Activated CD8-positive, alpha-beta memory T cell treated with anti-CD3 and anti-CD28 coated beads for 1 hour (primary cell): ENCODE measurements at regions not wholly inside any gene's neighbourhood (a gene's known extent, or its start where the extent isn't known, plus 50 kb on each side); places are given as distances from the start of the nearest gene placed in this dataset.
"Not testable (repeated sequence)": the region's sequence is repeated elsewhere in the genome, so short reads cannot be mapped to it uniquely, and the experiment has no call there.

Source experiments
- DNase-seq, 2 donors: peaks; one replicate each; pipeline ENCODE4 v3.0.0-alpha.2; 2020; ENCODE audit warnings: low read depth in 1 of 2; ENCODE audit errors: extremely low read depth in 1 of 2

DNA sequence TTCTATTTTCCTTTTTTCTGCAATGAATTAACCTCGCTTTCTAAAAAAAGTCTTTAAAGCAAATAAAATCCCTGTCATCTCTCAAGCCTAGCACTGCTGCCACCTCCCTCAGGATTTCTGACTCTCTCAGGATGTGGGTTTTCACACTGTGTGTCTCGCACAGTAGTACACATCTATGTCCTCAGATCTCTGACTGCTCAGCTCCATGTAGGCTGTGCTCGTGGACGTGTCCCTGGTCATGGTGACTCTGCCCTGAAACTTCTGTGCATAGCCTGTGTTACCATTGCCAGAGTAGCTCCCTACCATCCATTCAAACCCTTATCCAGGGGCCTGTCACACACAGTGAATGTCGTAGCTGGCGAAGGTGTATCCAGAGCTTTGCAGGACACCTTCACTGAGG is 619.3 kb downstream of the TMEM121 start:
- not testable (repeated sequence) for DNase-seq

DNA sequence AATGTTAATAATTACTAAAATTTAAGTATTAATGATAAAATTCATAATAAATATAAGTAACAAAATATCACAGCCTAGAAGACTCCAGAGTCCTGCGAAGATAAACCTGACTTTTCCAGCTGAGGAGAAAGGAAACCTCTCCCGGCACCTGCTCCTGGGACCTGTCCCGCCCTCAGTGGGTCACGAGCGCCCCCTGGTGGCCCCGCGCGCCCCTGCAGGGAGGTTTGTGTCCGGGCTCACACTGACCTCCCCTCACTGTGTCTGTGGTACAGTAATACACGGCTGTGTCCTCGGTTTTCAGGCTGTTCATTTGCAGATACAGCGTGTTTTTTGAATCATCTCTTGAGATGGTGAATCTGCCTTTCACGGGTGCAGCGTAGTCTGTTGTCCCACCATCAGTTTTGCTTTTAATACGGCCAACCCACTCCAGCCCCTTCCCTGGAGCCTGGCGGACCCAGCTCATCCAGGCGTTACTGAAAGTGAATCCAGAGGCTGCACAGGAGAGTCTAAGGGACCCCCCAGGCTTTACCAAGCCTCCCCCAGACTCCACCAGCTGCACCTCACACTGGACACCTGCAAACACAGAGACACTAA is 627.1 kb downstream of the TMEM121 start:
- peak; percentile 44 to 73 for DNase-seq

DNA sequence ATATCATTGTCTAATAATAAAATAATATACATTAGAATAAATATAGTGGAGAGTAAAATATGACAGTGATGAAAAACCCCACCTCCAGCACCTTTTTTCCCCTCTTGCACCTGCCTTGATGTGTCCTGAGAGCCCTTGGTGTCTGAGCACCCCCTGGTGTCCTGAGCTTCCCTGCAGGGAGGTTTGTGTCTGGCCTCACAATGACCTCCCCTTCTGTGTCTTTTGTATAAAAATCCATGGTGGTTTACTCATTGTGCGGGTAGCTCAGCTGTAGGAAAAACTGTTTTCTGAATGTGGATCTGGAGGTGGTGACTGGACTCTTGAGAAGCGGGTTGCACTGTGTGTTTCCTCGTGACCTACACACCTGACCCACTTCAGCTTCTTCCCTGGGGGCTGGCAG is 636.9 kb downstream of the TMEM121 start:
- DNase-seq = no peak

DNA sequence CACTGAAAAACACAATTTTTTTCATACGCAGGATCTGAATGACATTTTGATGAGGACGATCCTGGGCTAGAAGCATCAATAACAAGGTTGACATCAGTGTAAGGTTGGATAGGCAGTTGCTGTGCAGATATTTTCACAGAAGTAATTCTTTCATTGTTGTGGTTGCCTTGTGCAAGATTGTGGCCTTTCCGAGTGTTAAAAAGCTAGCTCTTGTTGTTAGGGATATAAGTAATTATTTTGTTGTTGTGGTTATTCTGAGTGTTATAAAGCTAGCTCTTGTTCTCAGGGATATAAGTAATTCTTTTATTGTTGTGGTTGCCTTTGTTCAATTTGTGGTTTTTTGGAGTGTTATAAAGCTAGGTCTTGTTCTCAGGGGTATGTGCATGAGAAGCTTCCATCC is 637.4 kb downstream of the TMEM121 start:
- not testable (repeated sequence) for DNase-seq

DNA sequence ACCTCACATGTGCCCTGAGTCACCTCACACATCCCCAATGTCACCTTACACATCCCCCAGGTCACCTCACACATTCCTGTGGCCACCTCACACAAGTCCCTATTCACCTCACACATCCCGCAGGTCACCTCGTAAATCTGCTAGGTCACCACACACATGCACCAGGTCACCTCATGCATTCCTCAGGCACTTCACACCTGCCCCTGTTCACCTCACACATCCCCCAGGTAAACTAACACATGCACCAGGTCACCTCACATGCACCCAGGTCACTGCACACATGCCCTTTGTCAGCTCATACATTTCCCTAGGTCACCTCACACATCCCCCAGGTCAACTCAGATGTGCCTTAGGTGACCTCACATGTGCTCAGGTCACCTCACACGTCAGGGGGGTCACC is 639.8 kb downstream of the TMEM121 start:
- no peak for DNase-seq

DNA sequence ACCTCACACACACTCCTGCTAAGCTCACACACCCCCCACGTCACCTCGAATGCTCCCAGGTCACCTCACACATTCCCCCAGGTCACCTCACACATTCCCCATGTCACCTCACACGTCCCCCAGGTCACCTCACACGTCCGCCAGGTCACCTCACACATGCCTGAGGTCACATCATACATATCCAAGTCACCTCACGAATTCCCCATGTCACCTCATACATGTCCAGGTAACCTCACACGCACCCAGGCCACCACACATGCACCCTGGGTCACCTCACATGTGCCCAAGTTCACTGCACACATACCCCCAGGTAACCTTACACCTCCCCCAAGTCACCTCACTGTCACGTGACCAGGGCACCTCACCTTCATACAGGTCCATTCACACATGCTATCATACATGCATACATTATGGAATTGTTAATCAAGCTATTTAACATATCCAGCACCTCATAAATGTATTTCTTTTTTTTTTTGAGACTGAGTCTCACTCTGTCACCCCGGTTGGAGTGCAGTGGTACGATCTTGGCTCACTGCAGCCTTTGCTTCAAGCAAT is 640.3 kb downstream of the TMEM121 start:
- no peak for DNase-seq

DNA sequence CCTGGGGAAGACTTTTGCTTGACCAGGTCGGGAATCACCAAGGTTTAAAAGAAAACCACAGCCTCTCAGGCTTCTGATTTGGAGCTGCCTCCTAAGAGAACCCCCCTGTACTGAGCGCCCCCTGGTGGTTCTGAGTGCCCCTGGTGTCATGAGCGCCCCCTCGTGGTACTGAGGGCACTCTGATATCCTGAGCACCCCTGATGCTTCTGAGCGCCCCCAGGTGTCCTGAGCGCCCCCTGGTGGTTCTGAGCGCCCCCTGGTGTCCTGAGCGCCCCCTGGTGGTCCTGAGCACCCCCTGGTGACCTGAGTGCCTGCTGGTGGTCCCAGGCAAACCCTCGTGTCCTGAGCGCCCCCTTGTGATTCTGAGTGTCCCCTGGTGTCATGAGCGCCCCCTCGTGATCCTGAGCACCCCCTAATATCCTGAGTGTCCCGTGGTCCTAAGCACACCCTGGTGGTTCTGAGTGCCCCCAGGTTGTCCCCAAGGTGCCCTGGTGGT is 643.8 kb downstream of the TMEM121 start:
- peak in 1 of 2 donors; percentile 33 for DNase-seq

DNA sequence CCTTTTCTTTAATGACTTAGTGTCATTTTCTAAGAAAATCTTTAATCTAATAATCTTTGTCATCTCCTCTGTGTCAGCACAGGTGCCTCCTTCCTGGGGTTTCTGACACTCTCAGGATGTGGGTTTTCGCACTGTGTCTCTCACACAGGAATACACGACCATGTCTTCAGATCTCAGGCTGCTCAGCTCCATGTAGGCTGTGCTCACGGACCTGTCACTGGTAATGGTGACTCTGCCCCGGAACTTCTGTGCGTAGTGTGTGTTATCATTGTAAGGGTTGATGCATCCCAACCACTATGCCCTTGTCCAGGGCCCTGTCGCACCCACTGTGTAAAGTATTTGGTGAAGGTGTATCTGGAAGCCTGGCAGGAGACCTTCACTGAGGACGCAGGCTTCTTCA is 647.8 kb downstream of the TMEM121 start:
- peak in 1 of 2 donors; percentile 47 for DNase-seq

DNA sequence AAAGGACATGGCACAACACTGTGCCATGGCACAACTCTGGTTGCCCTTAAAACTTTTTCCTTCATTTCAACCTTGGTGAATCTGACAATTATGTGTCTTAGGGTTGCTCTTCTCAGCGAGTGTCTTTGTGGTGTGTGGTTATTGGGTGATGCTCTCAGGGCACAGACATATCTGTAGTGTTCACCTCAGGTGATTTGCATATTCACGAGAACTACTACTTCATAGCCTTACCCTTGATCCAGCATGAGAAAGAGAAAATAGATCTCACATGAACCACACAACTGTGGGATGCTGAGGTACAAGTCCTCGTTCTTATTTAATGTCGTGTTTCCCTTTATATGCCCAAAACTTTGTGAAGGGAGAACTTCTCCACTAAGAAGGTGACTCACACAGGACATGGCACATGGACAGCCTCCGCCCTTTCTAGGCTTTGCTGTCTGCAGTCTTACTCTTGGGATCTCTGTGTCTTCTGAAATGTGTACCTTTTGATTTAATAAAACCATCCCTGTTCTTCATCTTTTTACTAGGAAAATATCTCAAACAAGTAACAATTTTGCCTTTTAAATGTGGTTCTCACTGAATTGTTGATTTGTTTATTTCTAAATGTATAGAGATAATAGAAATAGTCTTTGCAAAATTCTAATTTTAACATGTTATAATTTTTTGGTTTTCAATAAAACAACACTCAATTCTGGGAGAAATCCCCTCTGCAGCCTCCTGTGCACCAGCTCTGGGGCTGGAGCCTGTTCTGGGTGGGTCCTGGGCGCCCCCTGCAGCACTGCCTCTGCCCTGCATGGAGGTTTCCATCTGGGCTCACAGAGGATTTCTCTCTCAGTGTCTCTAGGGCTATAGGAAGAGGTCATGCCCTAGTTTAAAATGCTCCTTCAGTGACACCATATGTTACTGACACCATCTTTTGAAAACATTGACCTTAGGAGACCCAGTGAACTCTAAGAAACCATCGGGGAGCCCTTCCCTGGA is 651.2 kb downstream of the TMEM121 start:
- DNase-seq = not testable (repeated sequence)

DNA sequence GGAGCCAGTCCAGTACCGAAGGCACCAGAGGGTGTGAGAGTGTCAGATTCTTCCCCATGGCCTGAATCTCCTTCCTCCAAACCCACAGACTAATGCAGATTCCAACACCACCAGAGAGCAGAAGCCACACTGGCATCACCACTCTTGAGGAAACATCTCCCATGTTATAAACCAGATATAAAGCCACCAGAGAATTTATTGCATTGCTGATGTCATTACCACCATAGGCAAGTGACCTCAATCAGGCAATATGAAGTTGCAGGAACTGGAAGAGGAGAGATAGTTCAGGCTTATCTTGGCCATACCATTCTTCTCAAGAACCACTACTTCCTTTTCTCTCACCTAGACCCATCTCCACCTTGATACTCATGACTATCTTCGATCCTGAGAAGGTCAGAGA is 653.4 kb downstream of the TMEM121 start:
- no peak for DNase-seq

DNA sequence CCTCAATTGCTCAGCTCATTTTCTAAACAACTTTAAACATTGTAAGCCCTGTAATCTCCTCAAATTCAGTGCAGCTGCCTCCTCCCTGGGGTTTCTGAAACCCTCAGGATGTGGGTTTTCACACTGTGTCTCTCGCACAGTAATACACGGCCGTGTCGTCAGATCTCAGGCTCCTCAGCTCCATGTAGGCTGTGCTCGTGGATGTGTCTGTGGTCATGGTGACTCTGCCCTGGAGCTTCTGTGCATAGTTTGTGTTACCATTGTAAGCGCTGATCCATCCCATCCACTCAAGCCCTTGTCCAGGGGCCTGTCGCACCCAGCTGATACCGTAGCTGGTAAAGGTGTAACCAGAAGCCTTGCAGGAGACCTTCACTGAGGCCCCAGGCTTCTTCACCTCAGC is 658.4 kb downstream of the TMEM121 start:
- DNase-seq = peak; percentile 32 to 46

DNA sequence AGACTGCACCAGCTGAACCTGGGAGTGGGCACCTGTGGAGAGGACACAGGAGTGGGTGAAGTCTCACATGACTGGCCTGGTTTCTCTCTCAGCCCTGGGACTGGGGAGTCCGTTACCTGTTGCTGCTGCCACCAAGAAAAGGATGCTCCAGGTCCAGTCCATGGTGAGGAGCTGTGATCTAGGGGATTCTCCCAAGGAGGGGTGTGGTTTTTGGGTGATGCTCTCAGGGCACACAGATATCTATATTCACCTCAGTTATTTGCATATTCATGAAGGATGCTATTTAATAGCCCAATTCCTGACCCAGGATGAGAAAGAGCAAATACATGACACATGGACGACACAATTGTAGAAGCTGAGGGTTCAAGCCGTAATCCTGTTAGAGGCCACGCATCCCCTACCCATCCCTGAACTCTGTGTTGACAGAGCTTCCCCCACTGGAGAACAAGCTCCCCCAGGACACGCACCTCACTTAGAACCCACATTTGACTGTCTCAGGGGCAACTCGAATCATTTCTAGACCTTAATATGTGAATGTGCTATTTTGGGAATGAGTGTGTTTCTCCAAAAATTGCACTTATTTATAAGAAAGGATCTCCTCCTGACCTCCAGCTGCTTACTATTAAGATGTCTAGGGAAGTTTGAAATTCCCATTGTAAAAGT is 658.9 kb downstream of the TMEM121 start:
- not testable (repeated sequence) for DNase-seq

DNA sequence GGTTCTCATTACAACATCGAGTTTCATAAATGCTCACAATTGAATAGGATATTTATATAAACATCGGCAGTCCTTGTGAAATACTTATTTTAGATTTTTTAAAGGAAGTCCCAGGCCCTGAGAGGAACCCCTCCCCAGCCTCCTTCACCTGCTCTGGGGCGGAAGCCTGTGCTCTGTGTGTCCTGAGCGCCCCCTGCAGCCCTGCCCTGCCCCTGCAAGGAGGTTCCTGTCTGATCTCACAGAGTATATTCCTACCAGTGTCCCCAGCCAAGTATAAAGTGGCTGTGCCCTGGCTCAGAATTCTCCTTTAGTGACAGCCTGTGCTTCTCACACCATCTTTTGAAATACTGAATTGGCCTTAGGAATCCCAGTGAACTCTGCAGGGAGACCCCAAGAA is 659.5 kb downstream of the TMEM121 start:
- peak; percentile 40 to 42 for DNase-seq

DNA sequence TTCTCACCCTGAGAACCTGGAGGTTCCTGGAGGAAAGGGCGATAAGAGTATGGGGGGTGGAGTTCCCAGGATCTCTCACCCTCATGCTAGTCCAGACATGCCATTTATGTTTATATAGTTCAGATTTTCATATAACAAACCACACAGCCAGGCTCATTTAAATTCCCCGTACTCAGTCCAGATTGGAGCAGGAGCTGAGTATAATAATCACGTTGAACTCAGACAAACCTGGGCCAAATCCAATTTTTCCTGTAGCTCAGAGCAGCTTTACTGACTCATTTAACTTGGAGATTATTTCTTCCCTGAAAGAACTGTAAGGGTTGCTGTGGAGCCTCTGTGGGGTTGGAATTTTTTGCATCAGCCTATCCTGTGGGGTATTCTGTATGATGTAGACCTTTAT is 660.8 kb downstream of the TMEM121 start:
- no peak for DNase-seq

DNA sequence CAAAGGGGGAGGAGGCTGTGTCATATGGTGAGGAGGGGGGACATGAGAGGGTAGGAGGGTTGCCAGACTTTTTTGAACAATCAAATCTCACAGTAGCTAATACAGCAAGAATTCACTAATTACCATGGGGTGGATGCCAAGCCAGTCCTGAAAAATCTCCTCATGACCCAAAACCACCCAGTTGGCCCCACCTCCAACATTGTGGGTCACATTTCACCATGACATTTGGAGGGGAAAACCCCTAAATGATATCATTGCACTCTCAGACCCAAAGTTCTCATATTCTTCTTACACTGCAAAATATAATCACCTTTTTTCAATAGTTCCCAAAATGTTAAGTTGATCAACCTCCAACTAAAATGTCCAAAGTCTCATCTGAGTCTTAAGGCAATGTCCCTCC is 666.3 kb downstream of the TMEM121 start:
- DNase-seq = not testable (repeated sequence)

DNA sequence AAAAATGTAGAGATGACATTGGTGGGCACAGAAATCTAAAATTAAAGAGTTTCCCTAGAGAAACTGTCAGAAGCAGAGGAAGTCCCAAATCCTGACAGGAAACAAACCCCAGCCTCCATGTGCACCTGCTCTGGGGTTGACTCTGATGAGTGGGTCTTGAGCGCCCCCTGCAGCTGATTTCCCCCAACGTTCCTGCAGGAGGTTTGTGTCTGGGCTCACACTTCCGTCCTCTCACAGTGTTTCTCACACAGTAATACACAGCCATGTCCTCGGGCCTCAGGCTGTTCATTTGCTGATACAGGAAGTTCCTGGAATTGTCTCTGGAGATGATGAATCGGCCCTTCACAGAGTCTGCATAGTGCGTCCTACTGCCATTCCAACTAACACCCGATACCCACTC is 670.1 kb downstream of the TMEM121 start:
- DNase-seq = peak; percentile 34 to 40

DNA sequence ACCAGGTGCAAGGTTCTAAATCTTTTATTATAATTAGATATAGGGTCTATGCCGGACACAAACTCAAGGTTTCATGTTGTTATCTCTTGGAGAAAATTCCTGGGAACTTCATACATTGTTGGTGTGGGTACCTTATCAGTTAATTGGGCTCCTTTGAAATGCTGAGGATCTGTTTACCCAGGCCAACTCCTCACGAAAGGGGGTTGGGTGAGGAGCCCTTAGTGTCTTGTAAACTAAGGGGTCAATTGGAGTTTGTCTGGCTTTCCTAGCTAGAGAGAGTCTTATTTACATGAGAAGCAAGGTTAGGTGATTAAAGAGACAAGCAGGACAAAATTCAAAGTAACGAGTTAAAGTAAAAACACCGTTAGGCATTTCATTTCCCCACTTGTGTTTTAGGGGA is 670.9 kb downstream of the TMEM121 start:
- DNase-seq = not testable (repeated sequence)

DNA sequence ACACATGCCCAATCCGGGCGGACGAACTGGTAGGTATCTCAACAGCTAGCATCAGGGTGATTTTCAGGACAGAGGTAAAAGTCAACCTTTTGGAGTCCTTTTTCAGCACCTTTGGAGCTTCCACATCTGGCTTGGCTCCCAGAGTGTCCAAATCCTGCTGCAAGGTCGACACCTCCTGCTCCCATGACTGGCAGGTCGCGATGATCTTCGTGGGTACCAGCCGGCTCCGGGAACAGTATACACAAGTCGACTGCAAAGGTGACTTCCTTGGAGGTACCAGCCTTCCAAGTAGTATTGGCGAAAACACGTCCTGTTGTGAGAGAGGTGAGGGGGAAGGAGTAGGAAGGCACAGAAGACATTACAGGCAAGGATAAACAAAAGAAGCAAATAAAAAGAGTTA is 672.7 kb downstream of the TMEM121 start:
- DNase-seq = no peak

DNA sequence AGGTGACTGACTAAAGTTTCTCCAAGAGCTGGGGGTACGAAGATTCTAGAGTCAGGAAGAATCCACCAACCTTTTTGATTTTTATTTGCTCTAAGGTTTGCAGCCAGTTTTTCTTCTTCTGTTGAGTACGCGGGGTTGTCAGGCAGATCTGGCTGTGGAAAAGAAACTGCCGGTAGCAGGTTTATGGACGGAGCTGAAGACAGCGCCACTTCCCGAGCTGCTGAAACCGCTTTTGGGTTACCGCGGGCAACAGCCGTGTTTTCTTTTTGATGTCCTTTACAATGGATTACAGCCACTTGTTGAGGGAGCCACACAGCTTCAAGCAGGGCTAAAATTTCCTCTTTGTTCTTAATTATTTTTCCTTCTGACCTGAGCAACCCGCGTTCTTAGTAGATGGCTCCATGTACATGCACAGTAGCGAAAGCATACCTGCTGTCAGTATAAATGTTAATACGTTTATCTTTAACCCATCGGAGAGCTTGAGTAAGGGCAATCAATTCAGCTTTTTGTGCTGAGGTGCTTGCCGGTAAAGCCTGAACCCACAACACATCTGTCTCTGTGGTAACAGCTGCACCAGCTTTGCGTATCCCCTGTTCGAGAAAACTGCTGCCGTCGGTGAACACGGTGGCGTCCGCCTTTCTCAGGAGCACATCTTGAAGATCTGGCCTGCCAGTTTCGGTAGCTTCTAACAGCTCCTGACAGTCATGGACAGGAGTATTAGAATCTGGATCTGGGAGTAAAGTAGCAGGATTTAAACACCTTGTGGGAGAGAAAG is 674.3 kb downstream of the TMEM121 start:
- no peak for DNase-seq

DNA sequence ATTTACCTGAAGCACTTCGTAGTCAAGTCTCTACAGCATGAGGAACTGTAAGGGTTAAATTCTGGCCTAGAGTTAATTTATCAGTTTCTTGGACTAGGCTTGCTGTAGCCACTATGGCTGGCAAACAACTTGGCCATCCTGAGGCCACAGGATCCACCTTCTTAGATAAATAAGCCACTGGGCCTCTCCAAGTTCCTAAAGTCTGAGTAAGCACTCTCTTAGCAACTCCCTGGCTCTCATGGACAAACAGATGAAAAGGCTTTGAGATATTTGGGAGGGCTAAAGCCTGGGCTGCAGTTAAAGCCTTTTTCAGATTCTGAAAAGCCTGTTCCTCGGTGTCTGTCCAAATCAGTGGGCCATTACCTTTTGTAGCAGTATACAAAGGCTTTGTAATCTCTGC is 675.0 kb downstream of the TMEM121 start:
- no peak for DNase-seq
